Calu3 (cell line): ENCODE measurements at regions not wholly inside any gene's neighbourhood (a gene's known extent, or its start where the extent isn't known, plus 50 kb on each side); places are given as distances from the start of the nearest gene placed in this dataset.

Source experiments
- BruUV-seq: library from RNA; stranded (reverse); fragments of 400-500 nt; replicated peaks from 2 replicates; lab custom pipeline; 2021; lab: Mats Ljungman, UMichigan
- CTCF ChIA-PET: fragments of 300-600 bp; sonication (Branson Sonifier 250); formaldehyde crosslinking; loops from one replicate; lab custom pipeline; 2022; ENCODE audit warnings: antibody characterized with exemption; lab: Charles Lee
- DNase-seq: peaks from one replicate; pipeline ENCODE4 v3.0.0; 2022
- H3K27ac Mint-ChIP-seq: one replicate; pipeline ENCODE4 v1.8.0; 2022; ENCODE audit warnings: mixed read lengths; ENCODE audit not compliant: unreplicated experiment
- H3K27me3 Mint-ChIP-seq: one replicate; pipeline ENCODE4 v1.8.0; 2022; ENCODE audit warnings: mixed read lengths; ENCODE audit not compliant: unreplicated experiment
- H3K36me3 Mint-ChIP-seq: one replicate; pipeline ENCODE4 v1.8.0; 2022; ENCODE audit warnings: mild to moderate bottlenecking, moderate library complexity, mixed read lengths; ENCODE audit not compliant: insufficient read depth, unreplicated experiment
- H3K4me1 Mint-ChIP-seq: one replicate; pipeline ENCODE4 v1.8.0; 2022; ENCODE audit warnings: mild to moderate bottlenecking, low read depth, mixed read lengths; ENCODE audit not compliant: unreplicated experiment
- H3K4me3 Mint-ChIP-seq: one replicate; pipeline ENCODE4 v1.8.0; 2022; ENCODE audit warnings: mild to moderate bottlenecking, low read depth, moderate library complexity, mixed read lengths; ENCODE audit not compliant: unreplicated experiment
- H3K9me3 Mint-ChIP-seq: one replicate; pipeline ENCODE4 v1.8.0; 2022; ENCODE audit warnings: low read depth, mixed read lengths; ENCODE audit not compliant: unreplicated experiment
- intact Hi-C: fragments of 100-400 bp; cut with micrococcal nuclease; formaldehyde crosslinking; loops from one replicate; pipeline ENCODE4 v1.10.0; 2022; ENCODE audit not compliant: unreplicated experiment
- TF ChIP-seq, protein P1 (sequence below): fragments of 200-600 bp; IDR thresholded peaks from one replicate; pipeline ENCODE4 v1.8.0; 2022; ENCODE audit warnings: antibody characterized with exemption; ENCODE audit not compliant: unreplicated experiment

DNA sequence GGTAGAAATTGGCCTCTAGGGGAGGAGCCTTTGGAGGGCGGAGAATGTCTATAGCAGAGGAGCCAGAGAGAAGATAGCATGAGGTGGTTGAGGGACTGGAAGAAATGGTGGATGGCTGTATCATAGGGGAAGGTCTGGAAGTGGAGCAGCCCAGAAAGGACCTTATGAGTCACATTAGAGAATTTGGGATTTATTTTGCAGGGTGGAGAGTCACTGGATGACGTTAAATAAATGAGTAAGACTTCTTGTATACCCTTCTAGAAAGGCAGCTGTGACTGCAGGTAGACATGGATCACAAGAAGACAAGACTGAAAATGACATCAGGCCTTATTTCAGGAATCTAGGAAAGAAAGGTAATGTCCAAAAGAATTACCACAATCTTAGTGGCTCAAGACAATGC lies 208.2 kb upstream of the TMTC1 start:
- no peak overlapping the region for H3K27ac Mint-ChIP-seq
- peaks cover 34% of the 10 kb centered on the region for H3K27me3 Mint-ChIP-seq
- no peak overlapping the region for H3K4me3 Mint-ChIP-seq
- CTCF ChIA-PET = no interaction called here
- H3K36me3 Mint-ChIP-seq = no peaks in the 10 kb centered on the region
- no peak for DNase-seq
- TF ChIP-seq, protein P1, sequence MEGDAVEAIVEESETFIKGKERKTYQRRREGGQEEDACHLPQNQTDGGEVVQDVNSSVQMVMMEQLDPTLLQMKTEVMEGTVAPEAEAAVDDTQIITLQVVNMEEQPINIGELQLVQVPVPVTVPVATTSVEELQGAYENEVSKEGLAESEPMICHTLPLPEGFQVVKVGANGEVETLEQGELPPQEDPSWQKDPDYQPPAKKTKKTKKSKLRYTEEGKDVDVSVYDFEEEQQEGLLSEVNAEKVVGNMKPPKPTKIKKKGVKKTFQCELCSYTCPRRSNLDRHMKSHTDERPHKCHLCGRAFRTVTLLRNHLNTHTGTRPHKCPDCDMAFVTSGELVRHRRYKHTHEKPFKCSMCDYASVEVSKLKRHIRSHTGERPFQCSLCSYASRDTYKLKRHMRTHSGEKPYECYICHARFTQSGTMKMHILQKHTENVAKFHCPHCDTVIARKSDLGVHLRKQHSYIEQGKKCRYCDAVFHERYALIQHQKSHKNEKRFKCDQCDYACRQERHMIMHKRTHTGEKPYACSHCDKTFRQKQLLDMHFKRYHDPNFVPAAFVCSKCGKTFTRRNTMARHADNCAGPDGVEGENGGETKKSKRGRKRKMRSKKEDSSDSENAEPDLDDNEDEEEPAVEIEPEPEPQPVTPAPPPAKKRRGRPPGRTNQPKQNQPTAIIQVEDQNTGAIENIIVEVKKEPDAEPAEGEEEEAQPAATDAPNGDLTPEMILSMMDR = no peak
- BruUV-seq = no TSS peak
- intact Hi-C loops = no loop called here
- H3K4me1 Mint-ChIP-seq = no peaks in the 10 kb centered on the region
- no peaks in the 10 kb centered on the region for H3K9me3 Mint-ChIP-seq

DNA sequence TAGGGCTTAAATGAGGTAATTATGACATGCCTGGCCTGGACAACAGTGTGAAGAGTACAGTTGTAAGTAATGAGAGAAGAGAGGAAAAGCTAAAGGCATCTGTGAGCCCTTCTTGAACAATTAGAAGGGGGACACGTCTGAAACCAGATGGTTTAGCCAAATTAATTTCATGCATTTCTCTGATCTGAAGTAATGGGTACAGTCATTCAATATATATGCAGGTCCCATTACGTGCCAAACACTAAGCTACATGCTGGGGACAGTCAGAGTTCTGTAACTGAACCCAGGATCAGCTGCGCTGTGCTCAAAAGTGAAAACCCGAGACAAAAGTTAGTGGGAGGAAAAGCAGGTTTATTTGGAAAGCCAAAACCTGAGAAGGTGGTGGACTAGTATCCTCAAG lies 207.2 kb upstream of the TMTC1 start:
- CTCF ChIA-PET = no interaction called here
- H3K27ac Mint-ChIP-seq = no peak overlapping the region
- no peaks in the 10 kb centered on the region for H3K4me1 Mint-ChIP-seq
- BruUV-seq = no TSS peak
- no peaks in the 10 kb centered on the region for H3K9me3 Mint-ChIP-seq
- H3K36me3 Mint-ChIP-seq = no peaks in the 10 kb centered on the region
- H3K4me3 Mint-ChIP-seq = no peak overlapping the region
- peaks cover 25% of the 10 kb centered on the region for H3K27me3 Mint-ChIP-seq
- TF ChIP-seq, protein P1 = no peak
- DNase-seq = no peak
- intact Hi-C loops = no loop called here

DNA sequence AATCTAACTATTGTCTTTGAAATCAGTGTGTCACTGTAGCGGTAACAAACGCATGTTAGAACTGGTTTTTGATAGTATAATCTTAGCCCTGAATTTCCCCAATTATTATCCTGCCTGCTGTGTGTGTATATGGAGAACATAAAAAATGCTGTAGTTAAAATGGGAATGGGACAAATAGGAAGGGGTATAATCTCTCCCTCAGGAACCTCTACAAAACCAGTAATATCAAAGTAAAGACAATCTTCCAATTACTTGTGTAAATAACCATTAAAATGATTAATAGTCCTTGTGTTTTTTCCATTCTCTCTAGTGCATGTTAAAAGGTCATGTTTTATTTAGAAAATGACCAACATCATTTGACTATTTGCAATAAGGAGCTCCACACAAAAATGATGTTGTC lies 200.1 kb upstream of the TMTC1 start:
- TF ChIP-seq, protein P1 = no peak
- Mint-ChIP-seq H3K27me3 (no peaks in the 10 kb centered on the region), H3K9me3 (no peaks in the 10 kb centered on the region), H3K36me3 (no peaks in the 10 kb centered on the region), H3K27ac (no peak overlapping the region), H3K4me1 (no peaks in the 10 kb centered on the region), H3K4me3 (no peak overlapping the region)
- BruUV-seq = no TSS peak
- DNase-seq = no peak
- intact Hi-C loops = no loop called here
- CTCF ChIA-PET = no interaction called here

DNA sequence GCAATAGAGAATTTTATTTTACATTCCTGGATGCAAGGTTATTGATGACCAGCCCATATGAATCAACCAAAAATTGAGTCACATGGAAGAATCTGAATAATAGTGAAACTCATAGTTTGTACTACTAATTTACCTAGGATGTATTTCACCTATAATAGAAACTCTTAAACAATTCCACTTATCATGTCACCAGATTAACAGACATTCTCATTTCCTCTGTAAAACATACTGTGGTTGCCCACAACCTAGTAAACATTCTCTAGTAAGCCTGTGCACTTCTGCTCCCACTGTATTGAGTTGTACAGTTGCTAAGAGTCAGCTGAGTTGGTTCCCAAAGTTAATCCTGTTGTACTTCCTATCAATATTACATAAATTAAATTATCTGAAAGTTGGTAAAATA lies 196.6 kb upstream of the TMTC1 start:
- no peak overlapping the region for H3K4me3 Mint-ChIP-seq
- TF ChIP-seq, protein P1 = no peak
- H3K27me3 Mint-ChIP-seq = peaks cover 12% of the 10 kb centered on the region
- CTCF ChIA-PET = no interaction called here
- BruUV-seq = no TSS peak
- DNase-seq = no peak
- H3K27ac Mint-ChIP-seq = no peak overlapping the region
- no peaks in the 10 kb centered on the region for H3K4me1 Mint-ChIP-seq
- peaks cover 4% of the 10 kb centered on the region for H3K36me3 Mint-ChIP-seq
- intact Hi-C loops = no loop called here
- H3K9me3 Mint-ChIP-seq = no peaks in the 10 kb centered on the region
